HepG2 (cell line): ENCODE measurements at regions not wholly inside any gene's neighbourhood (a gene's known extent, or its start where the extent isn't known, plus 50 kb on each side); places are given as distances from the start of the nearest gene placed in this dataset.

Experiments
- ATAC-seq: fragments of 200-7000 bp; cut with Tn5 transposase; 3 replicates; pipeline ENCODE4 v1.9.1; 2020; ENCODE audit warnings: mild to moderate bottlenecking, moderate library complexity
- BruUV-seq: library from RNA; stranded (reverse); fragments of 400-500 nt; replicated peaks from 2 replicates; lab custom pipeline; 2021; lab: Mats Ljungman, UMichigan
- CTCF ChIA-PET: fragments of 300-600 bp; formaldehyde crosslinking; extraction: SDS; loops from one replicate; lab custom pipeline; 2021; ENCODE audit warnings: low total read pairs, inconsistent platforms, low intra/inter-chr PET ratio; lab: Yijun Ruan, JAX
- POLR2A ChIA-PET: fragments of 350-600 bp; sonication (Branson Sonifier 250); formaldehyde crosslinking; loops from one replicate; lab custom pipeline; 2020; ENCODE audit warnings: antibody characterized with exemption, inconsistent platforms; lab: Yijun Ruan, JAX
- DNase-seq: peaks from one replicate; pipeline ENCODE4 v3.0.0-alpha.2; 2015; ENCODE audit warnings: low spot score
- FAIRE-seq: peaks from 3 replicates; lab custom pipeline; 2011; peaks lifted over from hg19 to GRCh38; lab: Jason Lieb, UNC
- H2AFZ ChIP-seq: one replicate; pipeline ENCODE4 v1.6.1; 2011; ENCODE audit warnings: low read length, inconsistent platforms
- H3K27ac ChIP-seq: fragments of 300-600 bp; 3 replicates; pipeline ENCODE4 v1.8.0; 2011; ENCODE audit warnings: mixed run types, mild to moderate bottlenecking, mixed read lengths, low read length, inconsistent platforms; ENCODE audit not compliant: insufficient read depth; ENCODE audit errors: extremely low read length
- H3K27me3 ChIP-seq, 2 experiments: fragments of 200-600 bp in 1 of 2; 2 replicates in 1 of 2; 3 replicates in 1 of 2; pipeline versions ENCODE4 v1.6.0 to v1.8.0; 2011; ENCODE audit warnings: low read length in 2 of 2, mild to moderate bottlenecking in 2 of 2, moderate library complexity in 2 of 2, inconsistent platforms in 1 of 2; ENCODE audit not compliant: insufficient read depth in 2 of 2, control insufficient read depth in 1 of 2
- H3K36me3 ChIP-seq, 2 experiments: fragments of 200-600 bp in 1 of 2; replicated peaks in 1 of 2; 2 replicates in 1 of 2; 3 replicates in 1 of 2; pipeline versions ENCODE4 v1.5.1 to v1.8.0; 2011; ENCODE audit warnings: low read length in 2 of 2, inconsistent platforms in 1 of 2; ENCODE audit not compliant: insufficient read depth in 2 of 2, control insufficient read depth in 1 of 2
- H3K4me1 ChIP-seq: 2 replicates; pipeline ENCODE4 v1.5.1; 2012; ENCODE audit warnings: low read length, inconsistent platforms; ENCODE audit not compliant: insufficient read depth
- H3K4me2 ChIP-seq: 2 replicates; pipeline ENCODE4 v1.6.0; 2011; ENCODE audit warnings: low read depth, low read length, inconsistent platforms
- H3K4me3 ChIP-seq, 3 experiments: fragments of 200-600 bp in 1 of 3; sonication (generic), shearing (Covaris generic) in 1 of 3; replicated peaks in 1 of 3; 2 replicates each; pipeline ENCODE4 v1.5.1; 2011 to 2016; ENCODE audit warnings: low read length in 3 of 3, inconsistent platforms in 2 of 3, low read depth in 2 of 3, mild to moderate bottlenecking in 2 of 3, control low read depth in 1 of 3, mixed read lengths in 1 of 3; ENCODE audit not compliant: insufficient read depth in 1 of 3
- H3K79me2 ChIP-seq: one replicate; pipeline ENCODE4 v1.6.1; 2011; ENCODE audit warnings: low read length, inconsistent platforms; ENCODE audit not compliant: insufficient read depth
- H3K9ac ChIP-seq: 2 replicates; pipeline ENCODE4 v1.6.0; 2011; ENCODE audit warnings: mild to moderate bottlenecking, low read depth, low read length, inconsistent platforms; ENCODE audit not compliant: insufficient read depth
- H3K9me3 ChIP-seq: 2 replicates; pipeline ENCODE4 v1.5.1; 2012; ENCODE audit warnings: mild to moderate bottlenecking, low read length
- H4K20me1 ChIP-seq: 2 replicates; pipeline ENCODE4 v1.6.0; 2011; ENCODE audit warnings: inconsistent platforms, mild to moderate bottlenecking, low read length, moderate library complexity; ENCODE audit not compliant: insufficient read depth
- CBX1 ChIP-seq: IDR thresholded peaks from one replicate; pipeline ENCODE4 v1.6.1; 2016; ENCODE audit warnings: antibody characterized with exemption, low read depth
- CHD4 ChIP-seq: fragments of 200-600 bp; sonication (generic); IDR thresholded peaks from 2 replicates; pipeline ENCODE4 v1.7.0; 2017; ENCODE audit warnings: mild to moderate bottlenecking, low read length, borderline replicate concordance
- FOXK1 ChIP-seq: sonication (generic); formaldehyde crosslinking; IDR thresholded peaks from 2 replicates; pipeline ENCODE4 v1.4.0; 2020; ENCODE audit warnings: low read depth, missing genetic modification reagents, borderline replicate concordance
- GATAD2A ChIP-seq: IDR thresholded peaks from 2 replicates; pipeline ENCODE4 v1.6.1; 2016
- KDM3A ChIP-seq: IDR thresholded peaks from 2 replicates; pipeline ENCODE4 v1.6.1; 2018; ENCODE audit warnings: low read depth, missing compliant biosample characterization
- KLF9 ChIP-seq: IDR thresholded peaks from 2 replicates; pipeline ENCODE4 v1.6.1; 2016; ENCODE audit warnings: low read depth
- NFIC ChIP-seq: IDR thresholded peaks from 2 replicates; pipeline ENCODE4 v1.6.1; 2012; ENCODE audit warnings: mild to moderate bottlenecking, low read length, inconsistent platforms
- RAD21 ChIP-seq: fragments of 450-650 bp; formaldehyde crosslinking; IDR thresholded peaks from 2 replicates; pipeline ENCODE4 v1.5.0; 2020; ENCODE audit warnings: mild to moderate bottlenecking
- RAD51 ChIP-seq: fragments of 450-650 bp; IDR thresholded peaks from 2 replicates; pipeline ENCODE4 v1.6.1; 2016; ENCODE audit warnings: borderline replicate concordance
- REPIN1 ChIP-seq: sonication (generic); formaldehyde crosslinking; IDR thresholded peaks from 2 replicates; pipeline ENCODE4 v1.8.0; 2022; ENCODE audit warnings: missing genetic modification reagents, low read depth, mild to moderate bottlenecking, borderline replicate concordance
- RFX5 ChIP-seq: IDR thresholded peaks from 2 replicates; pipeline ENCODE4 v1.6.1; 2011; ENCODE audit warnings: low read depth, low read length, improper control_type of control experiment
- SETDB1 ChIP-seq: sonication (generic); formaldehyde crosslinking; IDR thresholded peaks from 2 replicates; pipeline ENCODE4 v1.5.1; 2020; ENCODE audit warnings: missing genetic modification reagents, mild to moderate bottlenecking, borderline replicate concordance
- SPEN ChIP-seq: sonication (generic); formaldehyde crosslinking; IDR thresholded peaks from 2 replicates; pipeline ENCODE4 v1.5.1; 2020; ENCODE audit warnings: low read depth, mild to moderate bottlenecking, missing genetic modification reagents
- ZIK1 ChIP-seq: sonication (generic); formaldehyde crosslinking; IDR thresholded peaks from 2 replicates; pipeline ENCODE4 v1.5.0; 2020; ENCODE audit warnings: mild to moderate bottlenecking, low read depth, missing genetic modification reagents, borderline replicate concordance
- ZKSCAN1 ChIP-seq: fragments of 150-350 bp; IDR thresholded peaks from 2 replicates; pipeline ENCODE4 v1.6.1; 2014; ENCODE audit warnings: low read length
- ZNF207 ChIP-seq: fragments of 450-650 bp; IDR thresholded peaks from 2 replicates; pipeline ENCODE4 v1.6.1; 2016; ENCODE audit warnings: antibody characterized with exemption, borderline replicate concordance
- ZNF264 ChIP-seq: sonication (generic); formaldehyde crosslinking; IDR thresholded peaks from 2 replicates; pipeline ENCODE4 v1.4.0; 2020; ENCODE audit warnings: missing genetic modification reagents
- ZNF331 ChIP-seq: sonication (generic); formaldehyde crosslinking; IDR thresholded peaks from 2 replicates; pipeline ENCODE4 v1.4.0; 2020; ENCODE audit warnings: missing genetic modification reagents
- ZNF44 ChIP-seq: sonication (generic); formaldehyde crosslinking; IDR thresholded peaks from 2 replicates; pipeline ENCODE4 v1.5.1; 2020; ENCODE audit warnings: mild to moderate bottlenecking, missing genetic modification reagents
- ZNF460 ChIP-seq: sonication (generic); formaldehyde crosslinking; IDR thresholded peaks from 2 replicates; pipeline ENCODE4 v1.5.1; 2020; ENCODE audit warnings: missing genetic modification reagents, mild to moderate bottlenecking, borderline replicate concordance
- ZNF720 ChIP-seq: sonication (generic); formaldehyde crosslinking; IDR thresholded peaks from 2 replicates; pipeline ENCODE4 v1.4.0; 2020; ENCODE audit warnings: missing genetic modification reagents
- WGBS: methylation state at CpG from one replicate; pipeline ENCODE4 v1.1.6; 2017; ENCODE audit warnings: low lambda C conversion rate; 5-methylcytosine and 5-hydroxymethylcytosine counted together
- in situ Hi-C: cut with HindIII; loops from 2 replicates; pipeline ENCODE4 v1.10.0; 2017; ENCODE audit warnings: low pct_unique_long_range_greater_than_20kb; ENCODE audit not compliant: extremely low pct_ligation_motif_present
- intact Hi-C: fragments of 100-400 bp; cut with micrococcal nuclease; formaldehyde crosslinking; loops from one replicate; pipeline ENCODE4 v1.10.0; 2022; ENCODE audit not compliant: unreplicated experiment
- TF ChIP-seq, protein P1 (sequence below): IDR thresholded peaks from 2 replicates; pipeline ENCODE4 v1.6.1; 2018; ENCODE audit warnings: missing genetic modification reagents
- TF ChIP-seq, protein P2 (sequence below): sonication (generic); formaldehyde crosslinking; IDR thresholded peaks from 2 replicates; pipeline ENCODE4 v1.8.1; 2023; ENCODE audit warnings: missing genetic modification reagents, mild to moderate bottlenecking, borderline replicate concordance

DNA sequence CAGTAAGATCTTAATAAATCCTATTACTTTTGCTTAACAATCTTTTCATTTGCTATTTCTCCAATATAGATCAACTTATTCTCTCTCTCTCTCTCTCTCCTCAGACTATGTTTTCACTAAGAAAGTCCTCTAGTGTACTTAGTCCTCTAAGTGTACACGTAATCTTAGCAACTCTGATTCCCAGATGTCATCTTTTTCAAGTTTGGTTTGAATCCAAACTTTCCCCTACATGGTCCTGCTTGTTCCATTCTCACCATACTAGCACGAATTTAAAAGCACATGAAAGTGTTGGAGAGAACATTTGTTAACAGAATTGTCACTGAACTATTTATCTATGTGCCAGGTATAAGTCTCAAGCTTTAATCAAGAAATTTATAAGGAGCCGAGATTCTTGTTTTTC is 202.9 kb downstream of the SPRY2 start:
- intact Hi-C loops (no loop called here), in situ Hi-C loops (no loop called here)
- POLR2A ChIA-PET = no interaction called here
- no peaks in the 10 kb centered on the region for H3K36me3 ChIP-seq
- no peak overlapping the region for H3K4me2 ChIP-seq
- H2AFZ ChIP-seq = no peak overlapping the region
- H3K27me3 ChIP-seq = no peaks in the 10 kb centered on the region
- no TSS peak for BruUV-seq
- no peaks in the 10 kb centered on the region for H3K9me3 ChIP-seq
- H3K27ac ChIP-seq = no peak overlapping the region
- H3K9ac ChIP-seq = no peak overlapping the region
- WGBS = 29% methylated on average over 3 of the region's 3 CpGs
- FAIRE-seq = no peak
- DNase-seq = no peak
- H3K4me3 ChIP-seq = no peak overlapping the region
- no peaks in the 10 kb centered on the region for H3K79me2 ChIP-seq
- TF ChIP-seq ZNF720 (CRISPR knock-in tag) (no peak), ZIK1 (CRISPR knock-in tag) (no peak), ZNF264 (CRISPR knock-in tag) (no peak), GATAD2A (CRISPR knock-in tag) (no peak), ZNF331 (CRISPR knock-in tag) (no peak), RAD21 (no peak), RAD51 (no peak)
- TF ChIP-seq, protein P1, sequence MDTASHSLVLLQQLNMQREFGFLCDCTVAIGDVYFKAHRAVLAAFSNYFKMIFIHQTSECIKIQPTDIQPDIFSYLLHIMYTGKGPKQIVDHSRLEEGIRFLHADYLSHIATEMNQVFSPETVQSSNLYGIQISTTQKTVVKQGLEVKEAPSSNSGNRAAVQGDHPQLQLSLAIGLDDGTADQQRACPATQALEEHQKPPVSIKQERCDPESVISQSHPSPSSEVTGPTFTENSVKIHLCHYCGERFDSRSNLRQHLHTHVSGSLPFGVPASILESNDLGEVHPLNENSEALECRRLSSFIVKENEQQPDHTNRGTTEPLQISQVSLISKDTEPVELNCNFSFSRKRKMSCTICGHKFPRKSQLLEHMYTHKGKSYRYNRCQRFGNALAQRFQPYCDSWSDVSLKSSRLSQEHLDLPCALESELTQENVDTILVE (CRISPR knock-in tag) = no peak
- TF ChIP-seq, all 625 proteins: peak for 0
- Histone ChIP-seq H4K20me1 (no peaks in the 10 kb centered on the region), H3K4me1 (no peaks in the 10 kb centered on the region)
- CTCF ChIA-PET = no interaction called here
- ATAC-seq = no peak

DNA sequence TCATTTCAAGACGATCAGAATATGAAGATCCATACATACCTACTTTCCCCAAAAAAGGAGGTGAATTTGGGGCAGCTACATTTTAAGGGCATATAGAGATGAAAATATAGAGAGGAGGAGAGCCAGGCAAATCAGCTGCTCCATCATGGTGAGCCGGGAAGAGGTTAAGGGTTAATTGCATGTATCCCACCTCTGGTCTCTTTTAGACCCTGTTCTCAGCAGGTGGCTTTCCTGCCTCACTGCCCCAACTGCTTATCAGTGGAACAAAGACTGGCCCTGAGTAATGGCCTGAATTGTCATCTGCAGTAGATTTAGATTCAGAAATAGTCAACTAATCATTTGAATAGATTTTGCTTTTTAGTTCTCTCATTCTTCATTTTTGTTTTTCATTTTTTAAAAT is 206.6 kb downstream of the SPRY2 start:
- in situ Hi-C loops = no loop called here
- FAIRE-seq = no peak
- H2AFZ ChIP-seq = no peak overlapping the region
- POLR2A ChIA-PET = no interaction called here
- no peaks in the 10 kb centered on the region for H3K27me3 ChIP-seq
- no peak overlapping the region for H3K9ac ChIP-seq
- H3K9me3 ChIP-seq = no peaks in the 10 kb centered on the region
- H3K27ac ChIP-seq = no peak overlapping the region
- no peaks in the 10 kb centered on the region for H3K36me3 ChIP-seq
- BruUV-seq = no TSS peak
- H3K4me2 ChIP-seq = no peak overlapping the region
- no peak overlapping the region for H3K4me3 ChIP-seq
- TF ChIP-seq KLF9 (CRISPR knock-in tag) (no peak), NFIC (no peak), CBX1 (no peak), FOXK1 (CRISPR knock-in tag) (no peak), KDM3A (CRISPR knock-in tag) (no peak), ZNF207 (no peak), CHD4 (no peak), SETDB1 (no peak), ZKSCAN1 (no peak), RFX5 (no peak), SPEN (CRISPR knock-in tag) (no peak), ZNF460 (CRISPR knock-in tag) (no peak), REPIN1 (CRISPR knock-in tag) (no peak), ZNF44 (CRISPR knock-in tag) (no peak)
- TF ChIP-seq, protein P2, sequence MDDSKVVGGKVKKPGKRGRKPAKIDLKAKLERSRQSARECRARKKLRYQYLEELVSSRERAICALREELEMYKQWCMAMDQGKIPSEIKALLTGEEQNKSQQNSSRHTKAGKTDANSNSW = no peak
- TF ChIP-seq, all 625 proteins: peak for 0
- H3K4me1 ChIP-seq = no peaks in the 10 kb centered on the region
- intact Hi-C loops = no loop called here
- DNase-seq (no peak), ATAC-seq (no peak)
- CTCF ChIA-PET = no interaction called here
- WGBS = 18% methylated on average over 2 of the region's 2 CpGs
- H3K79me2 ChIP-seq = no peaks in the 10 kb centered on the region
- H4K20me1 ChIP-seq = no peaks in the 10 kb centered on the region
